Mucosa of stomach (tissue), 1 donor: ENCODE measurements at regions not wholly inside any gene's neighbourhood (a gene's known extent, or its start where the extent isn't known, plus 50 kb on each side); places are given as distances from the start of the nearest gene placed in this dataset.

ENCODE experiments used
- H3K27me3 ChIP-seq: one replicate; pipeline ENCODE4 v1.7.0; 2013; ENCODE audit warnings: mild to moderate bottlenecking, low read length; ENCODE audit not compliant: control insufficient read depth, insufficient read depth
- H3K36me3 ChIP-seq: one replicate; pipeline ENCODE4 v1.7.0; 2013; ENCODE audit warnings: low read length; ENCODE audit not compliant: control insufficient read depth, insufficient read depth
- H3K4me1 ChIP-seq: one replicate; pipeline ENCODE4 v1.7.0; 2013; ENCODE audit warnings: mild to moderate bottlenecking, low read length; ENCODE audit not compliant: control insufficient read depth, insufficient read depth
- H3K4me3 ChIP-seq: one replicate; pipeline ENCODE4 v1.7.0; 2013; ENCODE audit warnings: low read length
- H3K9ac ChIP-seq: one replicate; pipeline ENCODE4 v1.7.0; 2013; ENCODE audit warnings: mild to moderate bottlenecking, low read length, moderate library complexity
- H3K9me3 ChIP-seq: one replicate; pipeline ENCODE4 v1.7.0; 2013; ENCODE audit warnings: mild to moderate bottlenecking, low read length, moderate library complexity; ENCODE audit not compliant: control insufficient read depth
- donor health status: Pancreatic carcinoma.

DNA sequence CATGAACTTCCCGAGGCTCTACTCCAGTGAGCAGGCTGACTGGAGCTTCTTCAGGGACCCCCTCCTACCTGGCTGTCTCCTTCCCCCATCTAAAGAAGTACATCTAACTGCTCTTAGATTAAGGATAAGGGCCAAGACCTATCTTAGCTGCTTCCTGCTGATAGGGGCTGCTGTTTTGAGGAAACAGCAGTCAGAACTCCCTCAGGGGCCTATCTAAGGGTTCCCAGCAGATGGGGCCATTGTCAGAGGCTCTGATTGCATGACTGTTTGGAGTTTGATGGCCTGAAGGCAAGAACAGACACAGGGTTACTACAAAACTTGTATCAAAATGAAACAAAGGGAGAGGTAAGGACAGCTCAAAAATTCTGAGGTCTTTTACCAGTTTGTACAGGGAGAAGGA is 2636.9 kb upstream of the PCDH20 start:
- H3K9me3 ChIP-seq = no peaks in the 10 kb centered on the region
- H3K27me3 ChIP-seq = no peaks in the 10 kb centered on the region
- no peak overlapping the region for H3K4me3 ChIP-seq
- H3K4me1 ChIP-seq = no peaks in the 10 kb centered on the region
- H3K36me3 ChIP-seq = no peaks in the 10 kb centered on the region
- H3K9ac ChIP-seq = no peak overlapping the region

DNA sequence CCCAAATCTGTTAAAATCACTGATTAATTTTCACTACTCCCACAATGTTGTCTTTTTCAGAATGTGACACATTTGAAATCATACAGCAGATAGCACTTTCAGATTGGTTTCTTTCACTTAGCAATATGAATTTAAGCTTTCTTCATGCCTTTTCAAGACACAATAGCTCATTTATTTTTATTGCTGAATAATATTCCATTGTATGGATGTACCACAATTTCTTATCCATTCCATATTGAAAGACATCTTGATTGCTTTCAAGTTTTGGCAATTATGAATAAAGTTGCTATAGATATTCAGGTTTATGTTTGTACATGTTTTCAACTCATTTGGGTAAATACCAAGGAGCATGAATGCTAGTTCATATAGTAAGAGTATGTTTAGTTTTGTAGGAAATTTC is 2635.6 kb upstream of the PCDH20 start:
- H3K27me3 ChIP-seq = no peaks in the 10 kb centered on the region
- H3K4me1 ChIP-seq = no peaks in the 10 kb centered on the region
- no peak overlapping the region for H3K9ac ChIP-seq
- no peak overlapping the region for H3K4me3 ChIP-seq
- no peaks in the 10 kb centered on the region for H3K9me3 ChIP-seq
- H3K36me3 ChIP-seq = no peaks in the 10 kb centered on the region

DNA sequence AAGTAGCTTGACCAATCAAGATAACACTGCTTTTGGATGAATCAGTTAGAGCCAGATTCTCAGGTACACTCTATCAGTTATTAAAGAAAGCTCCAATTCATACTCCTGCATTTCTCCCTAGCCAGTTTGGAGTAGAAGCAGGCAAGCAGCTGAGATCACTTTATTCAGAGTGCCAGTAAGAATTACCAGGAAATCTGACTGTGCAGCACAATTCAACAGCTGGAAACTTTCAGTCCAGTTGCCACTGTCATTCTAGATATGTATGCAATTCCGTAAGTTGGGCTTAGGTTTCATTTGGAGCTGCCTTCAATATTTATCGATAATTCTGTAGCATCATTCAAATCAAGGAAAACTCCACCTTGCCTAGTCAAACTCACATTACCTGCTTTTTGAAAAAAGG is 2625.6 kb upstream of the PCDH20 start:
- H3K4me3 ChIP-seq = no peak overlapping the region
- H3K36me3 ChIP-seq = no peaks in the 10 kb centered on the region
- no peaks in the 10 kb centered on the region for H3K4me1 ChIP-seq
- H3K9ac ChIP-seq = no peak overlapping the region
- no peaks in the 10 kb centered on the region for H3K27me3 ChIP-seq
- no peaks in the 10 kb centered on the region for H3K9me3 ChIP-seq

DNA sequence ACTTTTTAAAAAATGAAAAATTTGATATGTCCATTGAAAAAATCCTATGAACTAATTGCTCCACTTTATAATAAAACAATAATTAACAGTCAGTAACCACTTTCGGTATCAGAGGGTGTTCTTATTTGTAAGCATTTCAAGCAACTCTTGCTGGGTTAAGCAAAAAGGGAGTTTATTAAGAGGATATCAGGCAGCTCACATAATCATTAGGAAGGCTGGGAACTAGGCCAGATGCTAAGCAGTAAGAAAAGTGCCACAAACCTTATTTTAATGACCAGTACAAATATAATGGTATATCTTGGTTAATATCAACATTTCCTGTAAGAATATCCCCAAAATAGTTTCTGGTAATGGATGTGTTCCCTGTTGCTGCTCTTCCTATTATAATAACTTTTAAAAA is 2618.3 kb upstream of the PCDH20 start:
- no peaks in the 10 kb centered on the region for H3K4me1 ChIP-seq
- no peaks in the 10 kb centered on the region for H3K27me3 ChIP-seq
- no peaks in the 10 kb centered on the region for H3K9me3 ChIP-seq
- H3K4me3 ChIP-seq = no peak overlapping the region
- H3K9ac ChIP-seq = no peak overlapping the region
- no peaks in the 10 kb centered on the region for H3K36me3 ChIP-seq

DNA sequence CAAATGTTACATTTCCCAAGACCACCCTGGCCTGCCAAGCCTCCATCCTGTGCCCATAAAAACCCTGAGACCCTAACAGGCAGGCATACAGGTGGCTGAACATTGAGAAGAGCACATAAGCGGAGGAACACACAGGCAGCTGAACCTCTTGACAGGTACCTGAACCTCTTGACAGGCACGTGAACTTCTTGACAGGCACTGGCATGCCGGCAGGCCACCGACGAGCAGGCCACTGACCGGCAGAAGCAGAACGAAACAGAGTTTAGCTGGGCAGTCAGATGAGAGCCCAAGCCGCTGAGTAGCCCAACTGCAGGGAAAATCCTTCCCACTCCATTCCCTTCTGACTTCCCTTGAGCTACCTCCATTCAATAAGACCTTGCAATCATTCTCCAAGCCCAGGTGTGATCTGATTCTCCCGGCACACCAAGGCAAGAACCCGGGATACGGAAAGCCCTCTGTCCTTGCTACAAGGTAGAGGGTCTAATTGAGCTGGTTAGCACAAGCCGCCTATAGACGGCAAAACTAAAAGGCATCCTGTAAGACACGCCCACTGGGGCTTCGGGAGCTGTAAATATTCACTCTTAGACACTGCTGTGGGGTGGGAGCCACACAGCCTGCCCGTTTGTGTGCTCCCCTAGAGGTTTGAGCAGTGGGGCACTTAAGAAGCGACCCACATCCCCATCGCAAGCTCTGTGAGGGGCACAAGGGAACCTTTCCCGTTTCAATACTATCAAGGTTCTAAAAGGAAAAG is 2613.9 kb upstream of the PCDH20 start:
- Histone ChIP-seq H3K36me3 (no peaks in the 10 kb centered on the region), H3K27me3 (no peaks in the 10 kb centered on the region), H3K9ac (no peak overlapping the region), H3K4me3 (no peak overlapping the region), H3K4me1 (no peaks in the 10 kb centered on the region), H3K9me3 (no peaks in the 10 kb centered on the region)

DNA sequence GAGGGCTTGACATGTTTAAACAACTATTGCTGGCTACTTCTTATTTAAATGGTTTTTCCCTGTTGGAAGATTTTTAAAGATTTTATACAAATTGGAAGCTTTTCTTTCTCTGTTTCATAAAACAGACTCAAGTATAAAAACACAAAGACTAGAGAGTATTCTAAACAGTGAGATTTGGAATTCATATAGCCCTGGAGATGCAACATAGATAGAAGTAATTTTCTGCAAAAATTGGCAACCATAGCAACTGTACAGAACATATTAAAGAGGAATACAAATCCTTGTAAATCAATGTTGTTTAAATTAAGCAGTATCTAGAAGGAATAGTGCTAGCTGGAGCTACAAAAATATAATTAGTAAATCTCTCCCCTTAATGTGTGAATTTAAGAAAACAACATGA is 2612.9 kb upstream of the PCDH20 start:
- no peak overlapping the region for H3K4me3 ChIP-seq
- H3K9ac ChIP-seq = no peak overlapping the region
- no peaks in the 10 kb centered on the region for H3K4me1 ChIP-seq
- H3K9me3 ChIP-seq = no peaks in the 10 kb centered on the region
- H3K36me3 ChIP-seq = no peaks in the 10 kb centered on the region
- no peaks in the 10 kb centered on the region for H3K27me3 ChIP-seq

DNA sequence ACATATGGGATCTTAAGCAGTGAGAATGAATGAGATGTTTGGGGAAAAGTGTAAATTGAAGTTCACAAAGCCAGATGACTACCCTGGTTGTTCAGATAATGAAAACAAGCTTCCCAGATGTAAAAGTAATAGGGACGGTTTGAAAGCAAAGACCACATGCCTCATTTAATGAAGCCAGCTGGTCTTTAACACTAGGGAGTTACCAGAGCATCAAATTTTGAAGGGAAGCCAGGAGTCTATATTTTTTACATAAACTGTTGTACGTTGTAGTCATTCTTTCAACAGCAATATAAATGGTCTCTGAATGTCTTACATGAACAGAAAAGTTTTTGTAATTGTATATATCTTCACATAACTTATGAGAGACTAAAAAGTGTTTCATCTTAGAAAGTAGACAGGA is 2604.5 kb upstream of the PCDH20 start:
- H3K4me3 ChIP-seq = no peak overlapping the region
- no peak overlapping the region for H3K9ac ChIP-seq
- H3K36me3 ChIP-seq = no peaks in the 10 kb centered on the region
- no peaks in the 10 kb centered on the region for H3K4me1 ChIP-seq
- H3K27me3 ChIP-seq = no peaks in the 10 kb centered on the region
- H3K9me3 ChIP-seq = no peaks in the 10 kb centered on the region

DNA sequence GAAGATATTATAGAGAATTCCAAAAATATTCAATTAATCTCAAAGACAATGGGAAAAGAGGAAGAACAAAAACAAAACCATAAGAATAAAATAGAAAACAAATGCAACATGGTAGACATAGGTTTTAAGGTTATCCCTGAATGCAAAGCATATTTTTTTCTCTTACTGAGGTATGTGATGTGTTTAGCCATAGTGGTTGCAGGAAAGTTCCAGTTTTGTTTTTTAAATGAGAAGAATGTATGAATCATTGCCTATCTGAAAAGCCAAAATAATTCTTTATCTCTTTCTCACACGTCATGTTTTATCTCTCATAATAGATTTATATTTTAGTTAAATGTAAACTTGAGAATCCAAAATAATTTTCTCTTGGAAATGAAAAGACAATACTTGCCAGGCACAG is 2591.7 kb upstream of the PCDH20 start:
- Histone ChIP-seq H3K9ac (no peak overlapping the region), H3K27me3 (no peaks in the 10 kb centered on the region), H3K4me1 (no peaks in the 10 kb centered on the region), H3K36me3 (no peaks in the 10 kb centered on the region), H3K4me3 (no peak overlapping the region), H3K9me3 (no peaks in the 10 kb centered on the region)

DNA sequence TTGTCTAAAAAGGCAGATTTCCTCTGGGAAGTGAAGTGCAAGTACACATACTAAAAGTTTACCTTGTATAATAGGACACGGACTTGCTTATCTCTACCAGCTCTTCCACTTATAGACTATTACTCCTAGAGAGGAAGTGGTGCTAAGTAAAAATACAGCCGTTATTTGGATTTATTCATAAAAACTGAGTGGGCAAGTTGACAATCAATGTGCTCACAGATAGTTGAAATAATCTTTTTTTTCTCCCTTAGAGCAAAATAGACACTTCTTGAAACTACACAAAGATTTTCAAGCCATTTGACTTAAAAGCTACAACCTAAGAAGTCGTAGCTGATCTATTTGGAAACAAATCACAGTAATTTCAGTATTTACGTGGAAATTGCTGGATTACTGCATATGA is 2584.7 kb upstream of the PCDH20 start:
- Histone ChIP-seq H3K9ac (no peak overlapping the region), H3K27me3 (no peaks in the 10 kb centered on the region), H3K4me1 (no peaks in the 10 kb centered on the region), H3K9me3 (no peaks in the 10 kb centered on the region), H3K4me3 (no peak overlapping the region), H3K36me3 (no peaks in the 10 kb centered on the region)

DNA sequence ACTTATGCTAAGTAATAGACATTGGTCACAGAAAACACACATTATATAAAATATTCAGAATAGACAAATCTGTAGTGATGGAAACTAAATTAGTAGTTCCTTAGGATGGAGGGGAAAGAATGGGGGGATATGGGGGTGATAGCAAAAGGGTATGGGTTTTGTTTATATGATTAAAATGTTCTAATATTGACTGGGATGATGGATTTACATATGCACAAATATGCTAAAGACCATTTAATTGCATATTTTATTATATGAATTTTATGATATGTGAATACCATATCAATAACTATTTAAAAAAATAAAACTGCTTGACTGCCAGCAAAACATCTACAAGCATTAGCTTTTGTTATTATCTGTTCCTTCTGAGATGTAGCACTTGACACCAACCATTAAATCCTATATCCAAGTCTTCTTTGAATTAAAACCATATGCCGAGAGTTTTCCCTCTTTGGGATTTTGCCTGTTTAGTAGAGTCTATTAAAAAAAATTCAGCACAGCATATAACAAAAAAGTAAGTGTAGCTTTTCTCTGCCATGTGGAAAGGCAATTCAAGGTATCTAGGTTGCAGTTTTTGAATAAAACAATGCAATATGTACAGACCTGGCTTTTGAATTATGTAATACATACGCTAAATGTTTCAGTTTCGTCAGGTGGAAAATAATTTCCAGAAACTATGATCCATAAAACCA is 2584.1 kb upstream of the PCDH20 start:
- H3K4me3 ChIP-seq = no peak overlapping the region
- no peak overlapping the region for H3K9ac ChIP-seq
- no peaks in the 10 kb centered on the region for H3K9me3 ChIP-seq
- H3K4me1 ChIP-seq = no peaks in the 10 kb centered on the region
- H3K36me3 ChIP-seq = no peaks in the 10 kb centered on the region
- H3K27me3 ChIP-seq = no peaks in the 10 kb centered on the region

DNA sequence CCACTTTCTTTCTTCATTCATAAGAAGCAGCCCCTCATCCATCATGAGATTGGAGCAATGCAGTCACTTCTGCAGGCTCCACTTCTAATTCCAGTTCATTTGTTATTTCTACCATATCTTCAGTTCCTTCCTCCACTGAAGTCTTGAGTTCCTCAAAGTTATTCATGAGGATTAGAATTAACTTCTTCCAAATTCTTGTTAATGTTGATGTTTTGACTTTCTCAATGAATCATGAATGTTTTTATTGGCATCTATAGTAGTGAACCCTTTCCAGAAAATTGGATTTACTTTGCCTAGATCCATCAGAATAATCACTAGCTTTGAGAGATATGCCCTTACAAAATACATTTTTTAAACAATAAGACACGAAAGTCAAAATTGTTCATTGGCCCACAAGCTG is 2567.7 kb upstream of the PCDH20 start:
- Histone ChIP-seq H3K27me3 (no peaks in the 10 kb centered on the region), H3K9me3 (no peaks in the 10 kb centered on the region)

DNA sequence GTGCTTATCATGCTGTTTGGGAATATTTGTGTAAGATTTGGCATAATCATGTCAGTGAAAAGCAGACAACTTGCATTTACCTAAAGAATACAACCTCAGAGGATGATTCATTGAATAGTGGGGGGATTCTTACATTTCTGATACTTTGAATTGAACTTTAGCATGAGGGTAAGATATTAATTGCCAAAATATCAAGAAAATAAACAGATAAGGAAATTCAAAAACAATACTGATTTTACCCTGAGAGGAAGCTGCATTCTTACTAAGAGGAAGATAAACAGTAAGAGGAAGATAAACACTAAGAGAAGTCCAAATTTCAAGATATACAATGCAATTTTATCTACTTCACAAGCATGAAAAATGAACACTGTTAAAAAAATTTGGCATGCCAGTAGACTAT is 2564.3 kb upstream of the PCDH20 start:
- no peak overlapping the region for H3K4me3 ChIP-seq

More for the DNA sequence above, 2567.7 kb upstream of the PCDH20 start:
- Histone ChIP-seq H3K4me3 (no peak overlapping the region), H3K4me1 (no peaks in the 10 kb centered on the region), H3K9ac (no peak overlapping the region), H3K36me3 (no peaks in the 10 kb centered on the region)

More for the DNA sequence above, 2564.3 kb upstream of the PCDH20 start:
- Histone ChIP-seq H3K36me3 (no peaks in the 10 kb centered on the region), H3K27me3 (no peaks in the 10 kb centered on the region), H3K4me1 (no peaks in the 10 kb centered on the region), H3K9ac (no peak overlapping the region), H3K9me3 (no peaks in the 10 kb centered on the region)
